Loucy (cell line): ENCODE measurements at regions not wholly inside any gene's neighbourhood (a gene's known extent, or its start where the extent isn't known, plus 50 kb on each side); places are given as distances from the start of the nearest gene placed in this dataset.

Experiments used
- H2AFZ ChIP-seq: fragments of 200-600 bp; sonication (generic); 2 replicates; pipeline ENCODE4 v1.6.0; 2016; ENCODE audit warnings: antibody characterized with exemption, mild to moderate bottlenecking, low read length, moderate library complexity
- H3F3A ChIP-seq: fragments of 200-600 bp; 2 replicates; pipeline ENCODE4 v1.6.0; 2016; ENCODE audit warnings: antibody characterized with exemption, low read depth, mild to moderate bottlenecking
- H3K27me3 ChIP-seq: fragments of 200-600 bp; sonication (generic); 2 replicates; pipeline ENCODE4 v1.6.1; 2014; ENCODE audit warnings: low read length, mild to moderate bottlenecking; ENCODE audit not compliant: insufficient read depth, poor library complexity, severe bottlenecking
- H3K36me3 ChIP-seq: fragments of 200-600 bp; sonication (generic); 2 replicates; pipeline ENCODE4 v1.6.1; 2016; ENCODE audit warnings: low read length; ENCODE audit not compliant: insufficient read depth
- H3K4me1 ChIP-seq: fragments of 200-600 bp; sonication (generic); 2 replicates; pipeline ENCODE4 v1.5.1; 2014; ENCODE audit warnings: low read length, mild to moderate bottlenecking; ENCODE audit not compliant: insufficient read depth, poor library complexity, severe bottlenecking
- H3K4me2 ChIP-seq: fragments of 200-600 bp; sonication (generic); 2 replicates; pipeline ENCODE4 v1.6.0; 2014; ENCODE audit warnings: antibody characterized with exemption, low read length, low read depth, mild to moderate bottlenecking; ENCODE audit not compliant: poor library complexity, severe bottlenecking
- H3K4me3 ChIP-seq: fragments of 200-600 bp; sonication (generic); 2 replicates; pipeline ENCODE4 v1.5.1; 2014; ENCODE audit warnings: low read length, mild to moderate bottlenecking, mixed read lengths; ENCODE audit not compliant: poor library complexity, severe bottlenecking
- H3K79me2 ChIP-seq: fragments of 200-600 bp; sonication (generic); 2 replicates; pipeline ENCODE4 v1.6.1; 2014; ENCODE audit warnings: low read length; ENCODE audit not compliant: insufficient read depth
- H3K9ac ChIP-seq: fragments of 200-600 bp; sonication (generic); 2 replicates; pipeline ENCODE4 v1.6.0; 2014; ENCODE audit warnings: mild to moderate bottlenecking, low read depth, low read length, moderate library complexity; ENCODE audit not compliant: poor library complexity, severe bottlenecking
- H3K9me2 ChIP-seq: fragments of 200-600 bp; sonication (generic); replicated peaks from 2 replicates; pipeline ENCODE4 v1.6.1; 2016; ENCODE audit warnings: low read depth, low read length, mixed read lengths
- H3K9me3 ChIP-seq: fragments of 200-600 bp; sonication (generic); 2 replicates; pipeline ENCODE4 v1.6.1; 2014; ENCODE audit warnings: mild to moderate bottlenecking, antibody characterized with exemption, low read length, low read depth; ENCODE audit not compliant: insufficient read depth
- H4K20me1 ChIP-seq: fragments of 200-600 bp; sonication (generic); 2 replicates; pipeline ENCODE4 v1.6.0; 2014; ENCODE audit warnings: antibody characterized with exemption, low read length, mild to moderate bottlenecking; ENCODE audit not compliant: insufficient read depth, poor library complexity, severe bottlenecking
- CTCF ChIP-seq: fragments of 200-600 bp; sonication (generic); conservative IDR thresholded peaks from 2 replicates; pipeline ENCODE4 v1.5.1; 2014; ENCODE audit warnings: mild to moderate bottlenecking, antibody characterized with exemption, low read length
- EZH2phosphoT487 ChIP-seq: fragments of 200-600 bp; IDR thresholded peaks from 2 replicates; pipeline ENCODE4 v1.6.1; 2018; ENCODE audit warnings: antibody characterized with exemption, mild to moderate bottlenecking, moderate library complexity, borderline replicate concordance

DNA sequence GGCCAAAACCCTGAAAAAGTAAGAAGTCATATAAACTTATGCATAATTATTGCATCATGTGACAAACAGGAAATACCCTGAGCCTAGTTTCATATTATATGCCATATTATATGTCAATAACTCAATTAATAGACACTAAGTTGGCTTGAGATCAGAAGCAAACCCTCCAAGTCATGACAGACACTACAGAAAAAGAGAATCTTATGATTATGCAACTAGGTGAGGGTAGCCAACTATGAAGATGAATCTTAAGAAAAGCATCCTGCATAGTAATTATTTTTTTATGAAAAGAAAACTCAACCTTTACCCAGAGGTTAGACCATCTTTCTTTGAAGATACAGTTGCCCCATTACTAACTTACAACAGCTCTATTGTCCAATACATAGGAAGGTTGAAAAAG lies 192.4 kb upstream of the VEPH1 start:
- H3K36me3 ChIP-seq, result no peaks in the 10 kb centered on the region
- H3K4me1 ChIP-seq, result no peaks in the 10 kb centered on the region
- no peaks in the 10 kb centered on the region for H3F3A ChIP-seq
- H3K9ac ChIP-seq, result no peak overlapping the region
- H3K4me3 ChIP-seq, result no peak overlapping the region
- H4K20me1 ChIP-seq, result no peaks in the 10 kb centered on the region
- no peak overlapping the region for H3K4me2 ChIP-seq
- TF ChIP-seq CTCF (no peak), EZH2phosphoT487 (no peak)
- H3K9me2 ChIP-seq, result no peaks in the 10 kb centered on the region
- H3K27me3 ChIP-seq, result no peaks in the 10 kb centered on the region
- H3K79me2 ChIP-seq, result no peaks in the 10 kb centered on the region
- H2AFZ ChIP-seq, result no peak overlapping the region
- no peaks in the 10 kb centered on the region for H3K9me3 ChIP-seq

DNA sequence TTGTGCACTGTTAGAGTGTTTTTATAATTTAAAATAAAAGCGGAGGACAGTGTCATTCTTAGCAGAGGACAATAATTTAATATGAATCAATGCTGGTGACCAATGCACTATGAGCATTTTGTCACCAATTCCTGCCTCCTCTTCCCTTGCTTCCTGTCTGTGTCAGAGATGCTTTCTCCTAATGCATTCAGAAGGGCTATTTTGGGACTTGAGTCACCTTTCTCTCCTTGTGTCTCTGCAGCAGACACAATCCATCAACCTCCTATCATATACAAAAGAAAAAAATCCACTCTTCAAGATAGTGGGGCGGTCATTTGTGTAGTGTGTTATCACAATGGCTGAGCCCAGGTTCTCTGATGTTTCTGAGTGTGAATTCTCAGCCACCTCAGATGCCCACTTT lies 191.9 kb upstream of the VEPH1 start:
- H3K9me3 ChIP-seq, result no peaks in the 10 kb centered on the region
- no peaks in the 10 kb centered on the region for H3K36me3 ChIP-seq
- H3K4me1 ChIP-seq, result no peaks in the 10 kb centered on the region

DNA sequence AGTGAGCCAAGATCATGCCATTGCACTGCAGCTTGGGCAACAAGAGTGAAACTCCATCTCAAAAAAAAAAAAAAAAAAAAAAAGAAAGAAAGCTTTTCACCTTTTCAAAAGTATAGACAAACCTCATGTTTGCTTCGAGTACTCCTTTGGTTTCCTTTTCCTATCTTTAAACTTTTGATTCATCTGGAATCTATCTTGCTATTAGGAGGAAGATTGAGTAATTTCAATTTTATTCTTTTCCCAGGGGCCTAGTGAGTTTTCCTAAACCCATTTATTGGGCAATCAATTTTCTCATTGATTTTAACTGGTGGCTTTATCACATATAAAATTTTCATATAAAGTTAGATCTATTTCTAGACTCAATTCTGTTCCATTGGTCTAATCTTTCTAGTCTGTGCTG lies 190.5 kb upstream of the VEPH1 start:
- no peak overlapping the region for H2AFZ ChIP-seq
- H3K27me3 ChIP-seq, result no peaks in the 10 kb centered on the region
- H3K4me1 ChIP-seq, result no peaks in the 10 kb centered on the region
- TF ChIP-seq CTCF, result no peak
- TF ChIP-seq EZH2phosphoT487, result no peak
- H3K9me3 ChIP-seq, result no peaks in the 10 kb centered on the region
- H3K4me2 ChIP-seq, result no peak overlapping the region
- no peak overlapping the region for H3K9ac ChIP-seq
- H3K79me2 ChIP-seq, result no peaks in the 10 kb centered on the region
- no peaks in the 10 kb centered on the region for H3F3A ChIP-seq
- no peaks in the 10 kb centered on the region for H3K9me2 ChIP-seq
- no peak overlapping the region for H3K4me3 ChIP-seq
- H3K36me3 ChIP-seq, result no peaks in the 10 kb centered on the region
- H4K20me1 ChIP-seq, result no peaks in the 10 kb centered on the region

More for the DNA sequence above, 191.9 kb upstream of the VEPH1 start:
- no peaks in the 10 kb centered on the region for H3K27me3 ChIP-seq
- no peak for TF ChIP-seq EZH2phosphoT487
- no peak for TF ChIP-seq CTCF
- no peaks in the 10 kb centered on the region for H3K9me2 ChIP-seq
- H3K4me2 ChIP-seq, result no peak overlapping the region
- H3K4me3 ChIP-seq, result no peak overlapping the region
- H3K9ac ChIP-seq, result no peak overlapping the region
- no peaks in the 10 kb centered on the region for H4K20me1 ChIP-seq
- H2AFZ ChIP-seq, result no peak overlapping the region
- no peaks in the 10 kb centered on the region for H3K79me2 ChIP-seq
- H3F3A ChIP-seq, result no peaks in the 10 kb centered on the region
